ENCODE measurements at regions not wholly inside any gene's neighbourhood (a gene's known extent, or its start where the extent isn't known, plus 50 kb on each side); places are given as distances from the start of the nearest gene placed in this dataset.
"Not testable (repeated sequence)": the region's sequence is repeated elsewhere in the genome, so short reads cannot be mapped to it uniquely, and the experiment has no call there.

- no peak for DNase-seq (ENCODE audit: low read depth)
Observed at GRCh38 chr4:38385093-38386004, 278.6 kb upstream of the KLF3 start.

DNA sequence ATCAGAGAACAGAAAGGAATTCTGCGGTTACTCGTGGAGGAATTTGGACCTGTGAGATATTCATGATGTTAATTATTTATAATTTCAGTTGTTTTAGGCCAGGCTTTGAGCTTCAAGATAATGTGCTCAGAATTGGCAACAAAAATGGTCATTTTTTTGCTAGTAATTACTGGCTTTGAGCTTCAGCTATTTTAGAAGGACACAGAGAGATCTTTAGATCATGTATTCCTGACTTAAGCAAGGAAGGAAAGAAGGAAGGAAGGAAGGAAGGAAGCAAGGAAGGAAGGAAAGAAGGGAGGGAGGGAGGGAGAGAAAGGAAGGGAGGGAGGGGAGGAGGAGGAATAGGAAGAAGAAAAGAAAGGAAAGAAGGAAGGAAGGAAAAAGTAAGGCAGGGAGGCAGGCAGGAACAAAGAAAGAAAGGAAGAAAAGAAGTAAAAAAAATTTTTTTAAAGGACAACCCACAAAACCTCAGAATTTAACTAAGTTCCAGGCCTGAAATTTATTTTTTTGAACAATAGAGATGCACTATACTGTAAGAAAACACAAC lies 277.9 kb upstream of the KLF3 start:
- DNase-seq (ENCODE audit: low read depth): no peak

GRCh38 chr4:38386654-38387188 lies 277.3 kb upstream of the KLF3 start:
- DNase-seq (ENCODE audit: low read depth): no peak

- DNase-seq (ENCODE audit: low read depth): no peak
Observed at GRCh38 chr4:38387348-38387747, 276.7 kb upstream of the KLF3 start.

DNA sequence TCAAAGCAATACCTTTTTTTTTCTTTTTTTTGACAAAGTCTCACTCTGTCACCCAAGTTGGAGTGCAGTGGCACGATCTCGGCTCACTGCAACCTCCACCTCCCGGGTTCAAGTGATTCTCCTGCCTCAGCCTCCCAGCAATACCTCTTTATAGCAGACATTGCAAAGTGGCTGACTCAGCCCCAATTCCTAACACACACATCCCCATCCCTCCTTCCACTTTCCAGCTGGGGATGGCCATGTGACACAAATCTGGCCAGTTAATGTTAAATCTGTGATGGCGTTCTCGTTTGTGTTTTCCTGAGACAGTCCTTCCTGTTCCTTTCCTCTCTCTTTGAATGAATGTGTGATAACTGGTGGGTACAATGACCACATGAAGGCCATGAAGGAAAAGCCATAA lies 276.2 kb upstream of the KLF3 start:
- no peak for DNase-seq (ENCODE audit: low read depth)

- not testable (repeated sequence) for DNase-seq (ENCODE audit: low read depth)
Observed at GRCh38 chr4:38388907-38389306, 275.1 kb upstream of the KLF3 start.

DNA sequence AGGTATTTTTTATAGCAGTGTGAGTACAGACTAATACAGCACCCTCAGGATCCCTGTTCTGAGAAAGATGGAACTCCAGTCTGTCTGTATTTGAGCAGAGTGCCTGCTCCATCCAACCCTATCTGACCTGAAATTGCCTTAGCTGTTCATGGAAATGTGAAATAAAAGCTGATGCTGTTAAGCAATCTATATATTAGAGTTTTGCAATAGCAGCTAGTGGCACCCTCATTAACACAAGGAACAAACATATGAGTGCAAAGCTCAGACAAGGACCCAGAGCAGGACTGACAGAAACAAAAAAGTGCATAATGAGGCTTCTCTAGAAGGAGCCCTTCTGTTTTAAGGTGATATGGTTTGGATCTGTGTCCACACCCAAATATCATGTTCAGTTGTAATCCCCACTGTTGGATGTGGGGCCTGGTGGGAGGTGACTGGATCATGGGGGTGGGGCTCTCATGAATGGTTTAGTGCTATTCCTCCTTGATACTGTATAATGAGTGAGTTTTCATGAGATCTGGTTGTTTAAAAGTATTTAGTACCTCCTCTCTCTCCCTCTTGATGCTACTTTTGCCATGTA lies 272.9 kb upstream of the KLF3 start:
- DNase-seq (ENCODE audit: low read depth): no peak

GRCh38 chr4:38392223-38392855 lies 271.7 kb upstream of the KLF3 start:
- no peak for DNase-seq (ENCODE audit: low read depth)

GRCh38 chr4:38396091-38396490 lies 267.9 kb upstream of the KLF3 start:
- no peak for DNase-seq (ENCODE audit: low read depth)

GRCh38 chr4:38396845-38397547 lies 267.0 kb upstream of the KLF3 start:
- DNase-seq (ENCODE audit: low read depth): no peak

DNA sequence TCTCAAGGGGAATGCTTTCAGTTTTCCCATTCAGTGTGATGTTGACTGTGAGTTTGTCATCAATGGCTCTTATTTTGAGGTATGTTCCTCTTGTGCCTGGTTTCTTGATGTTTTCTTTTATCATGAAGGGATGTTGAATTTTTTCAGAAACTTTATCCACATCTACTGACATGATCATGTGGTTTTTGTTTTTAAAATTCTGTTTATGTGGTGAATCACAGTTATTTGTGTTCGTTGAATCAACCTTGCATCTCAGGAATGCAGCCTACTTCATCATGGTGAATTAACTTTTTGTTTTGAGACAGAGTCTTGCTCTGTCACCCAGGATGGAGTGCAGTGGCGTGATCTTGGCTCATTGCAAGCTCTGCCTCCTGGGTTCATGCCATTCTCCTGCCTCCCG lies 263.1 kb upstream of the KLF3 start:
- no peak for DNase-seq (ENCODE audit: low read depth)

DNA sequence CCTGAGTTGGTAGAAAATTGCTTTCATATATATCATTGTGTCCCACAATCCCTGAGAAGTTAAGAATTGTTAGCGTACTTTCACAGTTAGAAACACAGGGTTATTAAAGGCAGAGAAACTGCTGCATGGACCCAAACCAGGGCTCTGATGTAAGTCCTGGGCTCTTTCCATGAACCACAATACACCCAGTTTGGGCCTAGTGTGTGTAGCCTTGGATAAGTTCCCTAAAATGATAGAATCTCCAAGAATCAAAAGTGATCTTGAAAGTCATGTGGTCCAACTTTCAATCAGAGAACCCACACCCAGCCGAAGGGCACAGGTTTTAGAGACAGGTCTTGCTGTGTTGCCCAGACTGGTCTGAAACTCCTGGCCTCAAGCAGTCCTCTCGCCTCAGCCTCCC lies 257.8 kb upstream of the KLF3 start:
- no peak for DNase-seq (ENCODE audit: low read depth)

- DNase-seq (ENCODE audit: low read depth): no peak
Observed at GRCh38 chr4:38409852-38410251, 254.1 kb upstream of the KLF3 start.

GRCh38 chr4:38411092-38411491 lies 252.9 kb upstream of the KLF3 start:
- no peak for DNase-seq (ENCODE audit: low read depth)

GRCh38 chr4:38411981-38412536 lies 251.9 kb upstream of the KLF3 start:
- DNase-seq (ENCODE audit: low read depth): no peak

- no peak for DNase-seq (ENCODE audit: low read depth)
Observed at GRCh38 chr4:38413524-38414341, 250.3 kb upstream of the KLF3 start.

- no peak for DNase-seq (ENCODE audit: low read depth)
Observed at GRCh38 chr4:38414410-38414809, 249.6 kb upstream of the KLF3 start.

DNA sequence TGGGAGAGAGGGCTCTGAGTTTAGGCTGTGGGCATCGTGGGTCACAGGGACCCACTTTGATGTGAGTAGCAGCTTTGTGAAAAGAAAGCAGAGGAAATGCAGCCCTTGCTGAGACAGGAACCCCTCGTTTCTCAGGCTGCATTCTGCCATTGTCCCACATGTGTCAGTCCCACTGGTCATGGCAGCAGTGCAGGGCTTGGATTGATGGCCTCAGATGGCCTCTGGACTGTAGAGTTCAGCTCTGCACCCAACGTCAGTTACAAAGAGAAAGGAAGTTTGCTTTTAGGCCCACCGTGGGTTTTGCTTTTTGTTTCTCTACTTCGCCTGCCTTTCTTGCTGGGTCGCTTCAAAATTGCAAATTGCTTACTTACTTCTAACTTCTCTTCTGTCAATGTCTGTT lies 248.3 kb upstream of the KLF3 start:
- no peak for DNase-seq (ENCODE audit: low read depth)

GRCh38 chr4:38416450-38417014 lies 247.5 kb upstream of the KLF3 start:
- DNase-seq (ENCODE audit: low read depth): no peak

- DNase-seq (ENCODE audit: low read depth): not testable (repeated sequence)
Observed at GRCh38 chr4:38420254-38420653, 243.7 kb upstream of the KLF3 start.

Measured in ELR (cell line).